ENCODE measurements at regions not wholly inside any gene's neighbourhood (a gene's known extent, or its start where the extent isn't known, plus 50 kb on each side); places are given as distances from the start of the nearest gene placed in this dataset.

GRCh38 chr1:191668525-191668924 is 489.7 kb upstream of the RGS18 start:
- no peak for TF ChIP-seq EZH2 (IDR thresholded peaks at IDR 0.05; ENCODE audit: borderline replicate concordance, low read depth, low read length, severe bottlenecking)
- TF ChIP-seq, protein P1, sequence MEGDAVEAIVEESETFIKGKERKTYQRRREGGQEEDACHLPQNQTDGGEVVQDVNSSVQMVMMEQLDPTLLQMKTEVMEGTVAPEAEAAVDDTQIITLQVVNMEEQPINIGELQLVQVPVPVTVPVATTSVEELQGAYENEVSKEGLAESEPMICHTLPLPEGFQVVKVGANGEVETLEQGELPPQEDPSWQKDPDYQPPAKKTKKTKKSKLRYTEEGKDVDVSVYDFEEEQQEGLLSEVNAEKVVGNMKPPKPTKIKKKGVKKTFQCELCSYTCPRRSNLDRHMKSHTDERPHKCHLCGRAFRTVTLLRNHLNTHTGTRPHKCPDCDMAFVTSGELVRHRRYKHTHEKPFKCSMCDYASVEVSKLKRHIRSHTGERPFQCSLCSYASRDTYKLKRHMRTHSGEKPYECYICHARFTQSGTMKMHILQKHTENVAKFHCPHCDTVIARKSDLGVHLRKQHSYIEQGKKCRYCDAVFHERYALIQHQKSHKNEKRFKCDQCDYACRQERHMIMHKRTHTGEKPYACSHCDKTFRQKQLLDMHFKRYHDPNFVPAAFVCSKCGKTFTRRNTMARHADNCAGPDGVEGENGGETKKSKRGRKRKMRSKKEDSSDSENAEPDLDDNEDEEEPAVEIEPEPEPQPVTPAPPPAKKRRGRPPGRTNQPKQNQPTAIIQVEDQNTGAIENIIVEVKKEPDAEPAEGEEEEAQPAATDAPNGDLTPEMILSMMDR (IDR thresholded peaks at IDR 0.05; ENCODE audit: borderline replicate concordance, extremely low read depth, low read length, poor library complexity, severe bottlenecking), result no peak
